ENCODE measurements at regions not wholly inside any gene's neighbourhood (a gene's known extent, or its start where the extent isn't known, plus 50 kb on each side); places are given as distances from the start of the nearest gene placed in this dataset.

GRCh38 chr12:24478254-24478653 is 470.6 kb downstream of the BCAT1 start:
- no peak for TF ChIP-seq POLR2A (IDR thresholded peaks at IDR 0.05)
- no peak for TF ChIP-seq CTCF (IDR thresholded peaks at IDR 0.05 in 8 of 11, conservative IDR thresholded peaks at IDR 0.05 in 3 of 11)

All from spleen (tissue), 7 donors.